ENCODE measurements at regions not wholly inside any gene's neighbourhood (a gene's known extent, or its start where the extent isn't known, plus 50 kb on each side); places are given as distances from the start of the nearest gene placed in this dataset.
"Not testable (repeated sequence)": the region's sequence is repeated elsewhere in the genome, so short reads cannot be mapped to it uniquely, and the experiment has no call there.

DNA sequence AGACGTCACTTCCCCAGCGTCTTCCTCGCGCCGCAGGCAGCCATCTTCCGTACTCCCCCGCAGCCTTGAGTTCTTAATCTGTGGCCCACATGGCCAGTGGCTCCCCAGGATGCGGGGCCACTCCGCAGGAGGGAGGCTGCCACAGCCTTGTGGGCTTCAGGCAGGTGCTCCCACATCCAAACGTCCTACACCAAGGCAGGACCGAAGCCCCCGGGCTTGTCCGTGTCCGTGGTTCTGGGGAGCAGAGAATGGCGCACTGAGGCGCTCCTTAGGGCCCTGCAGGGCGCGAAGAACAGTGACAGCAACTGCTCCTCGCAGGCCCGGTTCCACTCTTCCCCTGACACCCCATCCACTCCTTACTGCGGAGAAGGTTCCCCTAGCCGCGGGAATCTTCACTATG lies 755.8 kb downstream of the PRIM2 start:
- no peak overlapping the region for H2BK15ac ChIP-seq (ENCODE audit: low read depth, low read length)
- no CpG with 5 or more reads among the region's 23 CpGs for WGBS (ENCODE audit: extremely low coverage, insufficient read length, low lambda C conversion rate)
- no peak overlapping the region for H2BK12ac ChIP-seq (ENCODE audit: insufficient read length, low read depth, low read length)
- no peak overlapping the region for H4K5ac ChIP-seq (ENCODE audit: insufficient read length, low read depth, low read length)
- H3K79me2 ChIP-seq (ENCODE audit: insufficient read depth, low read length), result no peaks in the 10 kb centered on the region
- peaks cover 29 to 79% of the 10 kb centered on the region in 2 experiments for H3K9me3 Mint-ChIP-seq
- H3K9ac ChIP-seq (ENCODE audit: extremely low read depth, insufficient read length, low read length), result no peak overlapping the region
- H3K4ac ChIP-seq (ENCODE audit: low read depth, low read length), result no peak overlapping the region
- H3K4me1 ChIP-seq (ENCODE audit: insufficient read depth, low read length), result no peaks in the 10 kb centered on the region
- H2BK5ac ChIP-seq (ENCODE audit: insufficient read length, low read length), result no peak overlapping the region
- no peak overlapping the region for H3K4me2 ChIP-seq (ENCODE audit: insufficient read depth, insufficient read length, low read length)
- TF ChIP-seq, protein P1, sequence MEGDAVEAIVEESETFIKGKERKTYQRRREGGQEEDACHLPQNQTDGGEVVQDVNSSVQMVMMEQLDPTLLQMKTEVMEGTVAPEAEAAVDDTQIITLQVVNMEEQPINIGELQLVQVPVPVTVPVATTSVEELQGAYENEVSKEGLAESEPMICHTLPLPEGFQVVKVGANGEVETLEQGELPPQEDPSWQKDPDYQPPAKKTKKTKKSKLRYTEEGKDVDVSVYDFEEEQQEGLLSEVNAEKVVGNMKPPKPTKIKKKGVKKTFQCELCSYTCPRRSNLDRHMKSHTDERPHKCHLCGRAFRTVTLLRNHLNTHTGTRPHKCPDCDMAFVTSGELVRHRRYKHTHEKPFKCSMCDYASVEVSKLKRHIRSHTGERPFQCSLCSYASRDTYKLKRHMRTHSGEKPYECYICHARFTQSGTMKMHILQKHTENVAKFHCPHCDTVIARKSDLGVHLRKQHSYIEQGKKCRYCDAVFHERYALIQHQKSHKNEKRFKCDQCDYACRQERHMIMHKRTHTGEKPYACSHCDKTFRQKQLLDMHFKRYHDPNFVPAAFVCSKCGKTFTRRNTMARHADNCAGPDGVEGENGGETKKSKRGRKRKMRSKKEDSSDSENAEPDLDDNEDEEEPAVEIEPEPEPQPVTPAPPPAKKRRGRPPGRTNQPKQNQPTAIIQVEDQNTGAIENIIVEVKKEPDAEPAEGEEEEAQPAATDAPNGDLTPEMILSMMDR (conservative IDR thresholded peaks at IDR 0.05), result no peak
- H4K20me1 ChIP-seq (ENCODE audit: control insufficient read depth, insufficient read depth, insufficient read length), result no peaks in the 10 kb centered on the region
- no peak overlapping the region for H3K18ac ChIP-seq (ENCODE audit: insufficient read length, low read depth, low read length)
- peaks cover 0 to 12% (median 0%) of the 10 kb centered on the region in 3 experiments; a peak in 2 of 7 replicates for H3K36me3 Mint-ChIP-seq (ENCODE audit: insufficient read depth in 1 of 3, low read depth in 3 of 3)
- no peaks in the 10 kb centered on the region for H3K27me3 ChIP-seq (ENCODE audit: insufficient read depth, low read length)
- H3K14ac ChIP-seq (ENCODE audit: insufficient read depth, low read length), result no peak overlapping the region
- no peaks in the 10 kb centered on the region for H3K23me2 ChIP-seq (ENCODE audit: insufficient read length, low read depth, low read length, poor library complexity, severe bottlenecking)
- H3K79me1 ChIP-seq (ENCODE audit: insufficient read depth, low read depth, low read length, poor library complexity, severe bottlenecking), result no peaks in the 10 kb centered on the region
- no peaks in the 10 kb centered on the region for H3K27me3 Mint-ChIP-seq (ENCODE audit: low read depth)
- H3K9me3 ChIP-seq (ENCODE audit: control insufficient read depth, low read depth, low read length), result no peaks in the 10 kb centered on the region
- H4K91ac ChIP-seq (ENCODE audit: insufficient read length, low read depth, low read length), result no peak overlapping the region
- H2BK120ac ChIP-seq (ENCODE audit: low read depth, low read length, poor library complexity, severe bottlenecking), result no peak overlapping the region
- H3T11ph ChIP-seq (ENCODE audit: low read length), result no peak overlapping the region
- no peak overlapping the region for H3K27ac ChIP-seq (ENCODE audit: insufficient read length, low read depth, low read length)
- H2BK20ac ChIP-seq (ENCODE audit: low read depth, low read length, poor library complexity, severe bottlenecking), result no peak overlapping the region
- H3K56ac ChIP-seq (ENCODE audit: insufficient read length, low read depth, low read length), result no peak overlapping the region
- H3K27ac Mint-ChIP-seq, result no peak overlapping the region
- no peak overlapping the region for H4K8ac ChIP-seq (replicated peaks; ENCODE audit: insufficient read length, low read depth, low read length)
- H3K23ac ChIP-seq (ENCODE audit: insufficient read length, low read depth, low read length), result no peak overlapping the region
- H3K4me3 Mint-ChIP-seq, result no peak overlapping the region
- DNase-seq, result no peak
- H3K4me1 Mint-ChIP-seq, result no peaks in the 10 kb centered on the region
- H2AK5ac ChIP-seq (ENCODE audit: insufficient read length, low read length), result no peak overlapping the region
- no peak overlapping the region for H2AFZ ChIP-seq (ENCODE audit: low read length)

DNA sequence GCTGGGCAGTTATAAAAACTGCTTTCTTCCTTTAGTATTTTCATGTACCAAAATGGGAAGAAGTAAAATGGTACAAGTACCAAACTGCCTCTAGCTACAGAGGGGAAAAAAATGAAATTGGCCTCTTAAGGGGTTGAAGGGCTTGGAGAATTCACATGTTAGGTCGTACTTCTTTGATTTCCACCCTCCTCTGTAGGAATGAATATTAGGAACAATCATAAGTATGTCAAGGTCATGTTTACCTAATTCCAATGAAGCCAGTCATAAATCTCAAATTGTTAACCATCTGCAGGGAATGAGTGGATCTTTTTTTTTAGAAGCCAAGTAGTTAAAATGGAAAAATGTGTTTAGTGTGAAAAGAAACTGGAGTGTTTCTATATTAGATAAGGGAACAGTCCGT lies 772.6 kb downstream of the PRIM2 start:
- H3K56ac ChIP-seq (ENCODE audit: insufficient read length, low read depth, low read length); H3K27me3 ChIP-seq (ENCODE audit: insufficient read depth, low read length); H3K9me3 ChIP-seq (ENCODE audit: control insufficient read depth, low read depth, low read length); H3K79me2 ChIP-seq (ENCODE audit: insufficient read depth, low read length); H3K27ac ChIP-seq (ENCODE audit: insufficient read length, low read depth, low read length); H3K9ac ChIP-seq (ENCODE audit: extremely low read depth, insufficient read length, low read length); H3K4me1 Mint-ChIP-seq; H3K79me1 ChIP-seq (ENCODE audit: insufficient read depth, low read depth, low read length, poor library complexity, severe bottlenecking); DNase-seq; H2BK15ac ChIP-seq (ENCODE audit: low read depth, low read length); H2BK120ac ChIP-seq (ENCODE audit: low read depth, low read length, poor library complexity, severe bottlenecking); H3K4me2 ChIP-seq (ENCODE audit: insufficient read depth, insufficient read length, low read length); H3K14ac ChIP-seq (ENCODE audit: insufficient read depth, low read length); H4K91ac ChIP-seq (ENCODE audit: insufficient read length, low read depth, low read length); H4K8ac ChIP-seq (replicated peaks; ENCODE audit: insufficient read length, low read depth, low read length); H2BK5ac ChIP-seq (ENCODE audit: insufficient read length, low read length); H2BK12ac ChIP-seq (ENCODE audit: insufficient read length, low read depth, low read length); H2AFZ ChIP-seq (ENCODE audit: low read length); H3K27me3 Mint-ChIP-seq (ENCODE audit: low read depth); H2BK20ac ChIP-seq (ENCODE audit: low read depth, low read length, poor library complexity, severe bottlenecking); H3K4ac ChIP-seq (ENCODE audit: low read depth, low read length); H3K23ac ChIP-seq (ENCODE audit: insufficient read length, low read depth, low read length); H3K36me3 Mint-ChIP-seq (ENCODE audit: insufficient read depth in 1 of 3, low read depth in 3 of 3); H3K23me2 ChIP-seq (ENCODE audit: insufficient read length, low read depth, low read length, poor library complexity, severe bottlenecking); H3K4me3 Mint-ChIP-seq; H3K18ac ChIP-seq (ENCODE audit: insufficient read length, low read depth, low read length); H4K20me1 ChIP-seq (ENCODE audit: control insufficient read depth, insufficient read depth, insufficient read length); H3K27ac Mint-ChIP-seq; H2AK5ac ChIP-seq (ENCODE audit: insufficient read length, low read length); H3K4me1 ChIP-seq (ENCODE audit: insufficient read depth, low read length); H4K5ac ChIP-seq (ENCODE audit: insufficient read length, low read depth, low read length); H3T11ph ChIP-seq (ENCODE audit: low read length): not testable (repeated sequence)
- H3K9me3 Mint-ChIP-seq, result peaks cover 12 to 50% of the 10 kb centered on the region in 2 experiments
- WGBS (ENCODE audit: extremely low coverage, insufficient read length, low lambda C conversion rate), result no CpG with 5 or more reads among the region's 2 CpGs
